H9 (cell line): ENCODE measurements at regions not wholly inside any gene's neighbourhood (a gene's known extent, or its start where the extent isn't known, plus 50 kb on each side); places are given as distances from the start of the nearest gene placed in this dataset.

Experiments used
- DNase-seq: peaks from one replicate; pipeline ENCODE4 v3.0.0-alpha.2; 2017
- H2AFZ ChIP-seq: one replicate; pipeline ENCODE4 v1.6.1; 2013; ENCODE audit warnings: mild to moderate bottlenecking, low read length, control low read depth, moderate library complexity
- H2AK5ac ChIP-seq: 2 replicates; pipeline ENCODE4 v1.6.1; 2013; ENCODE audit warnings: low read length, control low read depth, mixed read lengths; ENCODE audit not compliant: insufficient read length
- H2BK120ac ChIP-seq: one replicate; pipeline ENCODE4 v1.6.1; 2013; ENCODE audit warnings: low read depth, mild to moderate bottlenecking, low read length, control low read depth, inconsistent platforms; ENCODE audit not compliant: poor library complexity, severe bottlenecking
- H2BK12ac ChIP-seq: 2 replicates; pipeline ENCODE4 v1.6.1; 2013; ENCODE audit warnings: low read length, control low read depth, mixed read lengths, low read depth; ENCODE audit not compliant: insufficient read length
- H2BK15ac ChIP-seq: 2 replicates; pipeline ENCODE4 v1.6.1; 2013; ENCODE audit warnings: low read depth, low read length, control low read depth
- H2BK20ac ChIP-seq: one replicate; pipeline ENCODE4 v1.6.1; 2013; ENCODE audit warnings: low read depth, mild to moderate bottlenecking, low read length, control low read depth, inconsistent platforms; ENCODE audit not compliant: poor library complexity, severe bottlenecking
- H2BK5ac ChIP-seq: 2 replicates; pipeline ENCODE4 v1.6.1; 2013; ENCODE audit warnings: low read length, control low read depth, mixed read lengths; ENCODE audit not compliant: insufficient read length
- H3K14ac ChIP-seq: 2 replicates; pipeline ENCODE4 v1.6.1; 2013; ENCODE audit warnings: low read length, control low read depth; ENCODE audit not compliant: insufficient read depth
- H3K18ac ChIP-seq: 2 replicates; pipeline ENCODE4 v1.6.1; 2013; ENCODE audit warnings: low read depth, mild to moderate bottlenecking, mixed read lengths, low read length, control low read depth; ENCODE audit not compliant: insufficient read length
- H3K23ac ChIP-seq: 2 replicates; pipeline ENCODE4 v1.6.1; 2013; ENCODE audit warnings: low read length, control low read depth, mixed read lengths, low read depth; ENCODE audit not compliant: insufficient read length
- H3K23me2 ChIP-seq: 2 replicates; pipeline ENCODE4 v1.6.1; 2013; ENCODE audit warnings: low read depth, mild to moderate bottlenecking, mixed read lengths, low read length, control low read depth; ENCODE audit not compliant: insufficient read length, poor library complexity, severe bottlenecking
- H3K27ac ChIP-seq: 2 replicates; pipeline ENCODE4 v1.5.1; 2013; ENCODE audit warnings: low read length, control low read depth, mixed read lengths, low read depth; ENCODE audit not compliant: insufficient read length
- H3K27me3 ChIP-seq: 2 replicates; pipeline ENCODE4 v1.6.1; 2013; ENCODE audit warnings: low read length, control low read depth, inconsistent platforms; ENCODE audit not compliant: insufficient read depth
- H3K4ac ChIP-seq: 2 replicates; pipeline ENCODE4 v1.6.1; 2013; ENCODE audit warnings: low read depth, mild to moderate bottlenecking, control low read depth, inconsistent platforms, low read length, moderate library complexity
- H3K4me1 ChIP-seq: 2 replicates; pipeline ENCODE4 v1.6.1; 2013; ENCODE audit warnings: low read length, control low read depth, inconsistent platforms; ENCODE audit not compliant: insufficient read depth
- H3K4me2 ChIP-seq: 2 replicates; pipeline ENCODE4 v1.6.1; 2013; ENCODE audit warnings: low read length, control low read depth, mixed read lengths; ENCODE audit not compliant: insufficient read length, insufficient read depth
- H3K56ac ChIP-seq: 2 replicates; pipeline ENCODE4 v1.6.1; 2013; ENCODE audit warnings: low read depth, mild to moderate bottlenecking, mixed read lengths, low read length, control low read depth; ENCODE audit not compliant: insufficient read length
- H3K79me1 ChIP-seq: 2 replicates; pipeline ENCODE4 v1.6.1; 2013; ENCODE audit warnings: low read depth, mild to moderate bottlenecking, moderate library complexity, low read length, control low read depth, inconsistent platforms; ENCODE audit not compliant: insufficient read depth, poor library complexity, severe bottlenecking
- H3K79me2 ChIP-seq: 2 replicates; pipeline ENCODE4 v1.6.1; 2013; ENCODE audit warnings: low read length, control low read depth, inconsistent platforms; ENCODE audit not compliant: insufficient read depth
- H3K9ac ChIP-seq: 2 replicates; pipeline ENCODE4 v1.6.1; 2013; ENCODE audit warnings: low read length, control low read depth, mixed read lengths; ENCODE audit not compliant: insufficient read length; ENCODE audit errors: extremely low read depth
- H3K9me3 ChIP-seq: one replicate; pipeline ENCODE4 v1.6.1; 2013; ENCODE audit warnings: low read depth, low read length, inconsistent platforms; ENCODE audit not compliant: control insufficient read depth
- H3T11ph ChIP-seq: one replicate; pipeline ENCODE4 v1.6.1; 2013; ENCODE audit warnings: mild to moderate bottlenecking, low read length, control low read depth, inconsistent platforms
- H4K20me1 ChIP-seq: one replicate; pipeline ENCODE4 v1.6.1; 2013; ENCODE audit not compliant: control insufficient read depth, insufficient read length, insufficient read depth
- H4K5ac ChIP-seq: 2 replicates; pipeline ENCODE4 v1.6.1; 2013; ENCODE audit warnings: low read depth, mild to moderate bottlenecking, mixed read lengths, low read length, control low read depth; ENCODE audit not compliant: insufficient read length
- H4K8ac ChIP-seq: replicated peaks from 2 replicates; pipeline ENCODE4 v1.6.1; 2013; ENCODE audit warnings: low read length, control low read depth, mixed read lengths, low read depth; ENCODE audit not compliant: insufficient read length
- H4K91ac ChIP-seq: 2 replicates; pipeline ENCODE4 v1.6.1; 2013; ENCODE audit warnings: low read depth, mild to moderate bottlenecking, moderate library complexity, mixed read lengths, low read length, control low read depth; ENCODE audit not compliant: insufficient read length
- H3K27ac Mint-ChIP-seq, 3 experiments: 2 replicates in 2 of 3; 3 replicates in 1 of 3; pipeline ENCODE4 v1.8.0; 2020 to 2021; ENCODE audit warnings: mixed read lengths in 3 of 3, mild to moderate bottlenecking in 1 of 3, moderate library complexity in 1 of 3
- H3K27me3 Mint-ChIP-seq: 2 replicates; pipeline ENCODE4 v1.8.0; 2021; ENCODE audit warnings: low read depth, mild to moderate bottlenecking, moderate library complexity, mixed read lengths
- H3K36me3 Mint-ChIP-seq, 3 experiments: 2 replicates in 2 of 3; 3 replicates in 1 of 3; pipeline ENCODE4 v1.8.0; 2020 to 2021; ENCODE audit warnings: low read depth in 3 of 3, mixed read lengths in 3 of 3; ENCODE audit not compliant: insufficient read depth in 1 of 3
- H3K4me1 Mint-ChIP-seq, 2 experiments: 2 replicates each; pipeline ENCODE4 v1.8.0; 2020; ENCODE audit warnings: mixed read lengths in 2 of 2
- H3K4me3 Mint-ChIP-seq, 2 experiments: 2 replicates in 1 of 2; 3 replicates in 1 of 2; pipeline ENCODE4 v1.8.0; 2020 to 2021; ENCODE audit warnings: mild to moderate bottlenecking in 2 of 2, mixed read lengths in 2 of 2, moderate library complexity in 1 of 2
- H3K9me3 Mint-ChIP-seq, 2 experiments: 2 replicates in 1 of 2; 3 replicates in 1 of 2; pipeline ENCODE4 v1.8.0; 2020; ENCODE audit warnings: mild to moderate bottlenecking in 2 of 2, mixed read lengths in 2 of 2, moderate library complexity in 1 of 2
- CTCF ChIP-seq: fragments of 200-600 bp; sonication (generic); conservative IDR thresholded peaks from 3 replicates; pipeline ENCODE4 v1.8.0; 2021; ENCODE audit warnings: antibody characterized with exemption, mild to moderate bottlenecking

GRCh38 chr1:118246646-118247045 lies 61.6 kb upstream of the SPAG17 start:
- Histone ChIP-seq H4K5ac (no peak overlapping the region), H3K4me2 (no peak overlapping the region), H3K4ac (no peak overlapping the region), H3K4me1 (peaks cover 5% of the 10 kb centered on the region; the same call in 1 of the 2 replicates), H4K91ac (no peak overlapping the region), H4K8ac (no peak overlapping the region), H2BK12ac (no peak overlapping the region), H3T11ph (no peak overlapping the region), H3K14ac (no peak overlapping the region), H2BK15ac (no peak overlapping the region), H3K56ac (no peak overlapping the region), H3K79me1 (no peaks in the 10 kb centered on the region), H3K23me2 (no peaks in the 10 kb centered on the region), H2AFZ (no peak overlapping the region), H3K9ac (no peak overlapping the region), H3K27me3 (no peaks in the 10 kb centered on the region), H3K23ac (no peak overlapping the region), H2BK20ac (no peak overlapping the region), H2BK5ac (no peak overlapping the region), H3K79me2 (no peaks in the 10 kb centered on the region), H3K9me3 (no peaks in the 10 kb centered on the region), H2BK120ac (no peak overlapping the region), H3K27ac (no peak overlapping the region), H3K18ac (no peak overlapping the region), H4K20me1 (no peaks in the 10 kb centered on the region), H2AK5ac (no peak overlapping the region)
- no peaks in the 10 kb centered on the region for H3K36me3 Mint-ChIP-seq
- peaks cover 1% of the 10 kb centered on the region; the same call in 1 of the 2 replicates for H3K27me3 Mint-ChIP-seq
- no peak overlapping the region for H3K4me3 Mint-ChIP-seq
- TF ChIP-seq CTCF: no peak
- no peaks in the 10 kb centered on the region for H3K9me3 Mint-ChIP-seq
- DNase-seq: no peak
- peaks cover 23 to 24% of the 10 kb centered on the region in 2 experiments for H3K4me1 Mint-ChIP-seq
- no peak overlapping the region for H3K27ac Mint-ChIP-seq
